Prostate gland (tissue), 2 donors: ENCODE measurements at regions not wholly inside any gene's neighbourhood (a gene's known extent, or its start where the extent isn't known, plus 50 kb on each side); places are given as distances from the start of the nearest gene placed in this dataset.

Experiments used
- POLR2A ChIP-seq: fragments of 450-650 bp; IDR thresholded peaks from one replicate; pipeline ENCODE4 v1.6.1; 2016; ENCODE audit warnings: antibody characterized with exemption, mild to moderate bottlenecking
- TF ChIP-seq, protein P1 (sequence below), 4 experiments: fragments of 200-600 bp in 2 of 4; fragments of 450-650 bp in 2 of 4; sonication (generic) in 2 of 4; IDR thresholded peaks; 1 replicate in 3 of 4; 2 replicates in 1 of 4; pipeline ENCODE4 v1.5.1; 2016 to 2019; ENCODE audit warnings: antibody characterized with exemption in 4 of 4, mild to moderate bottlenecking in 2 of 4, moderate library complexity in 2 of 4

DNA sequence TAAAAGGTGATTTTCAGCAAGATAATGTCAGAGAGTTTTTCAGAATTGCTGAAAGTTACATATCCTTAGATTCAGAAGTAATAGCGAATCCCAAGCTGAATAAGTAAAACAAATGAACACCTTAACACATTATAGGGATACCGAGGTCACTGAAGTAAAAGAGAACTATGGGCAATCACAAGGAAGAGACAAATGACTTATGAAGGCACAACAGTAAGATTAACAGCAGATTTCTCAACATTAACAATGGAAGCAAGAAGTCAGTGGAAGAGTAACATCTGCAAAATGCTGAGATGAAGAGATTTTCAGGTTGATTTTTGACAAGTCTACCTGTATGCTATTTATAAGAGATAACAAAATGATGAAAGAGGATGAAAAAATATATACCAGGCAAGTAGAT lies 86.1 kb upstream of the EZR start:
- TF ChIP-seq, protein P1, sequence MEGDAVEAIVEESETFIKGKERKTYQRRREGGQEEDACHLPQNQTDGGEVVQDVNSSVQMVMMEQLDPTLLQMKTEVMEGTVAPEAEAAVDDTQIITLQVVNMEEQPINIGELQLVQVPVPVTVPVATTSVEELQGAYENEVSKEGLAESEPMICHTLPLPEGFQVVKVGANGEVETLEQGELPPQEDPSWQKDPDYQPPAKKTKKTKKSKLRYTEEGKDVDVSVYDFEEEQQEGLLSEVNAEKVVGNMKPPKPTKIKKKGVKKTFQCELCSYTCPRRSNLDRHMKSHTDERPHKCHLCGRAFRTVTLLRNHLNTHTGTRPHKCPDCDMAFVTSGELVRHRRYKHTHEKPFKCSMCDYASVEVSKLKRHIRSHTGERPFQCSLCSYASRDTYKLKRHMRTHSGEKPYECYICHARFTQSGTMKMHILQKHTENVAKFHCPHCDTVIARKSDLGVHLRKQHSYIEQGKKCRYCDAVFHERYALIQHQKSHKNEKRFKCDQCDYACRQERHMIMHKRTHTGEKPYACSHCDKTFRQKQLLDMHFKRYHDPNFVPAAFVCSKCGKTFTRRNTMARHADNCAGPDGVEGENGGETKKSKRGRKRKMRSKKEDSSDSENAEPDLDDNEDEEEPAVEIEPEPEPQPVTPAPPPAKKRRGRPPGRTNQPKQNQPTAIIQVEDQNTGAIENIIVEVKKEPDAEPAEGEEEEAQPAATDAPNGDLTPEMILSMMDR (IDR thresholded peaks at IDR 0.05): no peak
- no peak for TF ChIP-seq POLR2A
